CD4-positive, CD25-positive, alpha-beta regulatory T cell (primary cell): ENCODE measurements at regions not wholly inside any gene's neighbourhood (a gene's known extent, or its start where the extent isn't known, plus 50 kb on each side); places are given as distances from the start of the nearest gene placed in this dataset.
A peak's percentile ranks its signal among the peaks of the same experiment; 100 is the strongest.

ENCODE experiments used
- ATAC-seq, 2 donors: fragments of 150-1000 bp; cut with Tn5 transposase; one replicate each; pipeline ENCODE4 v1.10.0; 2021; ENCODE audit warnings: low read depth in 2 of 2, moderate number of reproducible peaks in 2 of 2, moderate library complexity in 1 of 2
- DNase-seq, 3 donors: peaks; one replicate each; pipeline versions ENCODE4 v3.0.0 to v3.0.0-alpha.2; 2012 to 2022; ENCODE audit warnings: mixed read lengths in 1 of 3
- H3K27ac ChIP-seq: one replicate; pipeline ENCODE4 v1.7.0; 2013; ENCODE audit warnings: mild to moderate bottlenecking, low read length; ENCODE audit not compliant: insufficient read depth, poor library complexity, severe bottlenecking
- H3K27me3 ChIP-seq: one replicate; pipeline ENCODE4 v1.7.0; 2013; ENCODE audit warnings: low read length; ENCODE audit not compliant: control insufficient read depth, insufficient read depth
- H3K36me3 ChIP-seq: one replicate; pipeline ENCODE4 v1.7.0; 2013; ENCODE audit warnings: mild to moderate bottlenecking, low read length, moderate library complexity; ENCODE audit not compliant: control insufficient read depth, insufficient read depth
- H3K4me1 ChIP-seq: 2 replicates; pipeline ENCODE4 v1.7.0; 2013; ENCODE audit warnings: mild to moderate bottlenecking, low read length; ENCODE audit not compliant: insufficient read depth, control insufficient read depth, poor library complexity, severe bottlenecking
- H3K4me3 ChIP-seq: one replicate; pipeline ENCODE4 v1.7.0; 2013; ENCODE audit warnings: low read depth, mild to moderate bottlenecking, low read length, moderate library complexity
- H3K9me3 ChIP-seq, 2 experiments: 1 replicate in 1 of 2; 2 replicates in 1 of 2; pipeline ENCODE4 v1.7.0; 2013; ENCODE audit warnings: low read length in 2 of 2, mild to moderate bottlenecking in 1 of 2, moderate library complexity in 1 of 2; ENCODE audit not compliant: control insufficient read depth in 2 of 2
- H3K27ac Mint-ChIP-seq, 3 donors: one replicate each; pipeline ENCODE4 v1.8.0; 2020 to 2022; ENCODE audit warnings: mild to moderate bottlenecking in 3 of 3, mixed read lengths in 3 of 3, moderate library complexity in 2 of 3
- H3K27me3 Mint-ChIP-seq: one replicate; pipeline ENCODE4 v1.8.0; 2022; ENCODE audit warnings: mild to moderate bottlenecking, mixed read lengths
- H3K36me3 Mint-ChIP-seq: one replicate; pipeline ENCODE4 v1.8.0; 2020; ENCODE audit warnings: mixed read lengths
- H3K4me1 Mint-ChIP-seq, 4 donors: one replicate each; pipeline ENCODE4 v1.8.0; 2020 to 2022; ENCODE audit warnings: mixed read lengths in 4 of 4, mild to moderate bottlenecking in 1 of 4
- H3K4me3 Mint-ChIP-seq, 4 donors: one replicate each; pipeline ENCODE4 v1.8.0; 2020 to 2022; ENCODE audit warnings: mild to moderate bottlenecking in 4 of 4, mixed read lengths in 4 of 4, moderate library complexity in 3 of 4
- H3K9me3 Mint-ChIP-seq, 7 donors: one replicate each; pipeline ENCODE4 v1.8.0; 2020 to 2022; ENCODE audit warnings: mixed read lengths in 7 of 7, mild to moderate bottlenecking in 3 of 7, moderate library complexity in 2 of 7

DNA sequence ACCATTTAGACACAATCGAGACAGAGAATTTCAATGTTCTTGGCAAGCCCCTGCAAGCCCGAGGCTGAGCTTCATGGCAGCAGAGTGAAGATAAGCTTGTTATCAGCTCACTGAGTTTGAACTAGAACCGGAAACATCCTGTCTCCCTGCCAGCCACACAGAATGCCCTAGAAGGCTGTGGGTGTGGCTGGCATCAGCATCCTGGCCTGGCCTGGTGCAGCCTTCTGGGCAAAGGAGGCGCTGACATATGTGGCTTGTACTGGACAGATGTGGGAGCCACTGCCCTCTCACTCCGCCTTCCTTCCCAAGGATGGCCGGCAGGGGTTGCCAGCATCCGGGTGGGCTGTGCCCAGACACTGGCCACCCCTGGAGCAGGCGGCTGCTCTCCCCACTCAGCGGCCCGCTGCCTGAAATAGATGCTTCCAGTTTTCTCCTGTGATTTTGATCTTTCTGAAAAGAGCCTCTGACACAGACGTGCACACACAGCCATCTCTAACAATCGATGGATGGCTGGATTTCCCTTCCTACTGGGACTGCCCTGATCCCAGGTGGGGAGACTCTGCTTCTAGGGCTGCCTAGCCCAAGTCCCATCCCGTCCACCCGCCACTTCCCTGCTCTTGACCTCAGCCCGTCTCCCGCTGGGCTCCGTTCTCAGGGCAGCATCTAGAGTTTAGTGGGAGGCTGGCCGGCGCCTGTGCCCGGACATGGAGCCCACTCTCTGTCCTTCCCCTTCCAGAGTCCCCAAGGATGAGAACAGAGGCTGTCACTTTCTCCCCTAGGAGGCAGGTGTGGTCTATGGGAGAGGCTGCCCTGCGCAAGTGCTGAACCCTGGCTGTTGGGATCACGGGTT is 149.7 kb downstream of the CTTN start:
- no peaks in the 10 kb centered on the region for H3K36me3 ChIP-seq
- no peaks in the 10 kb centered on the region for H3K27me3 ChIP-seq
- ATAC-seq (no peak), DNase-seq (no peak)
- no peaks in the 10 kb centered on the region for H3K9me3 ChIP-seq
- H3K4me3 ChIP-seq = no peak overlapping the region
- Mint-ChIP-seq H3K9me3 (no peaks in the 10 kb centered on the region), H3K27ac (no peak overlapping the region), H3K27me3 (no peaks in the 10 kb centered on the region), H3K4me1 (no peaks in the 10 kb centered on the region), H3K36me3 (no peaks in the 10 kb centered on the region), H3K4me3 (no peak overlapping the region)
- no peak overlapping the region for H3K27ac ChIP-seq
- H3K4me1 ChIP-seq = no peaks in the 10 kb centered on the region

DNA sequence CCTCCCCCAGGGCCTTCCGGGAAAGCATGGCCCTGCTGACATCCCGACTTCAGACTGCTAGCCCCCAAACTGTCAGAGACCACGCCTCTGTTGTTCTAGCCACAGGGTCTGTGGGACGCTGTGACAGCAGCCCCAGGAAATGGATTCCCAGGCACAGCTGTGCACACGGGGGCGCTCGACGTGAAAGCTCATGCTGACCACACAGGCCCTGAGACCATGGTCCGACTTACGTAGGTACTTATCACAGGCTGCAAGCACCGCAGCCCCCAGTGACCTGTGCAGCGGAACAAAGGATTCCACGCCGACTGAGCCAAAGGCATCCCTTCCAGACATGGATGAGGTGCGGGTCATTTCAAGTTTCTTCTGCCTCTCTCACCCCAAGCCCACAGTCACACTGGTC is 150.6 kb downstream of the CTTN start:
- ATAC-seq (no peak), DNase-seq (no peak)
- Mint-ChIP-seq H3K36me3 (no peaks in the 10 kb centered on the region), H3K27me3 (no peaks in the 10 kb centered on the region), H3K9me3 (no peaks in the 10 kb centered on the region), H3K27ac (peak overlapping the region in 1 of 3 donors; percentile 14), H3K4me3 (no peak overlapping the region), H3K4me1 (no peaks in the 10 kb centered on the region)
- Histone ChIP-seq H3K9me3 (no peaks in the 10 kb centered on the region), H3K36me3 (no peaks in the 10 kb centered on the region), H3K27me3 (no peaks in the 10 kb centered on the region), H3K27ac (no peak overlapping the region), H3K4me3 (no peak overlapping the region), H3K4me1 (no peaks in the 10 kb centered on the region)

DNA sequence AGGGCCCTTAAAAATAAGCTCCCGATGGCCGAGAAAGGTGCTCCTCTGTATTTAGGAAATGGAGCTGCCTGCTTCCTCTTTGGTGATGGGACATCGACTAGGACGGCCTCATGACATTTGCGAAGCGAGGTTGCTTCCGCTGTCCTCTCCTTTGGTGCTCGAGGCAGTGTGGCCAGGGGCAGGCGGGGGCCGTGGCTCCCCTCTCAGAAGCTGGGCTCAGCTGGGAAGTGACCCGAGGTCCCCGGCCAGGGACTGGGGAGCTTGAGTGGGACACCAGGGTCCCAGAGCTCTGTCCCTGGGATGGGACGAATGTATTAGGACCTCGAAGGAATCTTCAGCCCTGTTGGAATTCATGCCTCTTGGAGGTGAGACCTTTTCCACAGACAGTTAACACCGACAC is 151.1 kb downstream of the CTTN start:
- Histone ChIP-seq H3K4me3 (no peak overlapping the region), H3K9me3 (no peaks in the 10 kb centered on the region), H3K27me3 (no peaks in the 10 kb centered on the region), H3K36me3 (no peaks in the 10 kb centered on the region), H3K4me1 (no peaks in the 10 kb centered on the region), H3K27ac (no peak overlapping the region)
- Mint-ChIP-seq H3K36me3 (no peaks in the 10 kb centered on the region), H3K4me3 (no peak overlapping the region), H3K9me3 (no peaks in the 10 kb centered on the region), H3K27me3 (no peaks in the 10 kb centered on the region), H3K27ac (peak overlapping the region in 1 of 3 donors; percentile 14), H3K4me1 (no peaks in the 10 kb centered on the region)
- DNase-seq (no peak), ATAC-seq (no peak)

- DNase-seq (no peak), ATAC-seq (no peak)
- no peaks in the 10 kb centered on the region for H3K9me3 Mint-ChIP-seq
- H3K27ac Mint-ChIP-seq = no peak overlapping the region
- no peaks in the 10 kb centered on the region for H3K4me1 Mint-ChIP-seq
- Histone ChIP-seq H3K4me1 (no peaks in the 10 kb centered on the region), H3K27ac (no peak overlapping the region), H3K4me3 (no peak overlapping the region), H3K36me3 (no peaks in the 10 kb centered on the region), H3K27me3 (no peaks in the 10 kb centered on the region), H3K9me3 (no peaks in the 10 kb centered on the region)
- H3K27me3 Mint-ChIP-seq = no peaks in the 10 kb centered on the region
- no peaks in the 10 kb centered on the region for H3K36me3 Mint-ChIP-seq
- no peak overlapping the region for H3K4me3 Mint-ChIP-seq
Measured at GRCh38 chr11:70549796-70550195, 151.5 kb downstream of the CTTN start.

DNA sequence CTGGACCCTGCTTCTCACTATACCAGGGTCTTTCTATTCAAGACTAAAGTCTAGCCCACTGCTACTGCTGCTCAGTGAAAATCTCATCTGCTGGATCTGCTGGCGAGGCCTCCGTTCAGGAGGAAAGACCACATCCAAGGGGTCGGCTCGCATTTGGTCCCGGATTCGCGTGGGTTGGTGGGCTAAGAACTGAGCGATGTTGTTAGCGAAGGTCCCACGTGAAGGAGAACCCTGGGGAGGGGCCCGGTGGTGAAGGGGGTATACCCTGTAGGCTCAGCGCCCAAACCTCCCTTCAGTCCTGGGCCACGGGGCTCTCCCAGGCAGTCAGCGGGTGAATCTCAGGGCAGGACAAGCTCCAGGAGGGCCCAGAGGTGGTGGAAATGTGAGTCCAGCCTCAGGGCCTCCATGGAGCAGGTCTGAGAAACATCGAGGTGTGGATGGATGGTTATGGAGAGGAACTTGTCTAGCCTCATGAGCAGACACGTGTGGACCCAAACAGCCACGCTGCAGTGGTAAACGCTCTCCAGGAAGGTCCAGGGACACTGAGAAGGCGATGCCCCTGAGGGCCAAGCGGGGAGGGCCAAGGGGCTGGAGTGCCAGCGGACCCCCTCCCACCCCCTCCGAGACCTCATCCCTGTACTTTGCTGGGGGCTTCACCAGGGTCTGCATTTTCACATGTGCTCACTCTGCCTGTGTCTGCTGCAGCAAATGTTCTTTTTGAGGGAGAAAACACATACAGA is 152.3 kb downstream of the CTTN start:
- no peak overlapping the region for H3K27ac ChIP-seq
- DNase-seq (no peak), ATAC-seq (no peak)
- Mint-ChIP-seq H3K27ac (no peak overlapping the region), H3K36me3 (no peaks in the 10 kb centered on the region), H3K4me3 (no peak overlapping the region), H3K27me3 (no peaks in the 10 kb centered on the region), H3K9me3 (no peaks in the 10 kb centered on the region), H3K4me1 (no peaks in the 10 kb centered on the region)
- no peaks in the 10 kb centered on the region for H3K9me3 ChIP-seq
- H3K27me3 ChIP-seq = no peaks in the 10 kb centered on the region
- no peaks in the 10 kb centered on the region for H3K36me3 ChIP-seq
- no peak overlapping the region for H3K4me3 ChIP-seq
- no peaks in the 10 kb centered on the region for H3K4me1 ChIP-seq

DNA sequence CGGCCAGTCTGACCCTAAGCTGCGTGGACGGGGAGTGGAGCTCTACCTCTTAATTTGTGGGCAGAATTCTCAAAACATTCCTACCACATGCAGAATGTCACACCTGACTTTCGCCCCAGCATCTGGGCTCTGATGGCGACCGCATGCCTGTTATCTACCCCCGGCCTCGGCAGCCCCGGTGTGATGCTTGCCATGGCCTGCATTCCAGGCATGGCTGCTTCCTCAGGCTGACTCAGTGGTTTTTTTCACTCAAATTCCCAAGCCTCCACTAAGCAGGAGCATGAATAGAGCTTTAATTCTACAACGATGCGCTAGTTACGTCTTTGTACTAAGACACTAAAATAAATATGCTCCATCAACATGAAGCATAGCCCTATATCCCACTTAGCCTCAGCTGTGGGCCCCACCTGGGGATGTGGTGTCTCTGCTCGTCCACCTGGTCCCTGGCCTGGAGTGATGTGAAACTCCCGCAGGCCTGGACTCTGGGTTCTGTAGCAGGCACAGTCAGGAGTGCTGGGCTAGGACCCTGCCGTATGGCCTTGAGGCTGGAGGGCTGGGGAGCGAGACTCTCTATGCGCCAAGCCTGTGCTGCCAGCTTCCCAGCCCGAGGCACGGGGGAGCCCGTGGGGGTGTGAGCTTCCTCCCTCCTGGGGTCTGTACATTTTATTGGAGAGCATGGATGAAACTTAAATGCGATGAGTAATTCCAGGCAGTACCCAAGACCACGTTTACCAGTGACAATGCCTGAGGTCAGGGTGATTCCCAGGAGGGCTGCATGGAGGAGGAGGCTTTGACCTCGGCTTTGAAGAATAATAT is 153.2 kb downstream of the CTTN start:
- H3K36me3 ChIP-seq = no peaks in the 10 kb centered on the region
- no peaks in the 10 kb centered on the region for H3K27me3 Mint-ChIP-seq
- H3K27me3 ChIP-seq = no peaks in the 10 kb centered on the region
- H3K4me1 ChIP-seq = no peaks in the 10 kb centered on the region
- no peak overlapping the region for H3K4me3 Mint-ChIP-seq
- H3K36me3 Mint-ChIP-seq = no peaks in the 10 kb centered on the region
- no peaks in the 10 kb centered on the region for H3K9me3 Mint-ChIP-seq
- H3K27ac Mint-ChIP-seq = no peak overlapping the region
- no peak overlapping the region for H3K27ac ChIP-seq
- H3K4me1 Mint-ChIP-seq = no peaks in the 10 kb centered on the region
- DNase-seq = no peak
- ATAC-seq = no peak
- no peak overlapping the region for H3K4me3 ChIP-seq
- H3K9me3 ChIP-seq = no peaks in the 10 kb centered on the region

- DNase-seq (no peak), ATAC-seq (no peak)
- Histone ChIP-seq H3K27me3 (no peaks in the 10 kb centered on the region), H3K9me3 (no peaks in the 10 kb centered on the region), H3K36me3 (no peaks in the 10 kb centered on the region), H3K4me3 (no peak overlapping the region), H3K4me1 (no peaks in the 10 kb centered on the region), H3K27ac (no peak overlapping the region)
- H3K4me1 Mint-ChIP-seq = no peaks in the 10 kb centered on the region
- no peaks in the 10 kb centered on the region for H3K27me3 Mint-ChIP-seq
- H3K27ac Mint-ChIP-seq = no peak overlapping the region
- peak overlapping the region in 1 of 4 donors; percentile 43 for H3K4me3 Mint-ChIP-seq
- H3K9me3 Mint-ChIP-seq = no peaks in the 10 kb centered on the region
- H3K36me3 Mint-ChIP-seq = no peaks in the 10 kb centered on the region
Measured at GRCh38 chr11:70552167-70553150, 154.1 kb downstream of the CTTN start.
